Stimulated activated CD8-positive, alpha-beta memory T cell treated with anti-CD3 and anti-CD28 coated beads, Interleukin-12 subunit alpha, Interleukin-12 subunit beta, amount 100 ng/mL, for 24 hours (primary cell): ENCODE measurements at regions not wholly inside any gene's neighbourhood (a gene's known extent, or its start where the extent isn't known, plus 50 kb on each side); places are given as distances from the start of the nearest gene placed in this dataset.

Source experiments
- DNase-seq: peaks from one replicate; pipeline ENCODE4 v3.0.0-alpha.2; 2020; ENCODE audit errors: extremely low read depth

DNA sequence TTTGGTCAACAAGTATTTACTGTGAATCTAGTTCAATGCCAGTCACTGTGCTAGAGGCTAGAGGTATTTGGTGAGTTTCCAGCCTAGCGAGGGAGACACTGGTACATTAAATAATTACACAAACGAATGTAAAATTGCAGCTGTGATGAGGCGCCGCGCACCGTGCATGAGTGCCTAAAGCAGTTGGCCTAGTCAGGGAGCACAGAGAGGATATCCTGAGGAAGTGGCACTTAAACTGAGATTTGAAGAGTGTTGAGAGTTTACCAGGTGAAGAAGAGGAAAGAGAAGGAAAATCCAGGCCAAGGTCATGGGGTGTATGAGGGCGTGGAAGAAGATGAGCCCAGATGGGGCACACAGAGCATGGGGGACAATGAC is 157.6 kb upstream of the NDUFV2 start:
- no peak for DNase-seq

DNA sequence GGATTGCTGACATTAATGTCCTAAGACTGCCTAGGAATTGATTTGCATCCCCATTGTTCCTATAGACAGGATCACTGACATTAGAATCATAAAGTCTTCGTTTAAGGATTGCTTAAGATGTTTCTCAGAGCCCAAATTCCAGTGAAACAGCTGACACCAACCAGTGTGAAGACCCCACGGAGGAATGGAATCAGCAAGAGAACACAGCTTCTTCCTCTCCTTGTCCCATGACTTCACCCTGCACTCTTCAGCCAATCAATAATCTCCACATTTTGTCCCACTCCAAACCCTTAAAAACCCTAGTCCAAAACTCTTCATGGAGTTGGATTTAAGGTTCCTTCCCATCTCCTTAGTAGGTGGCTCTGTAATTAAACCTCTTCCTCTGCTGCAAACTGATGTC is 157.0 kb upstream of the NDUFV2 start:
- DNase-seq: no peak

DNA sequence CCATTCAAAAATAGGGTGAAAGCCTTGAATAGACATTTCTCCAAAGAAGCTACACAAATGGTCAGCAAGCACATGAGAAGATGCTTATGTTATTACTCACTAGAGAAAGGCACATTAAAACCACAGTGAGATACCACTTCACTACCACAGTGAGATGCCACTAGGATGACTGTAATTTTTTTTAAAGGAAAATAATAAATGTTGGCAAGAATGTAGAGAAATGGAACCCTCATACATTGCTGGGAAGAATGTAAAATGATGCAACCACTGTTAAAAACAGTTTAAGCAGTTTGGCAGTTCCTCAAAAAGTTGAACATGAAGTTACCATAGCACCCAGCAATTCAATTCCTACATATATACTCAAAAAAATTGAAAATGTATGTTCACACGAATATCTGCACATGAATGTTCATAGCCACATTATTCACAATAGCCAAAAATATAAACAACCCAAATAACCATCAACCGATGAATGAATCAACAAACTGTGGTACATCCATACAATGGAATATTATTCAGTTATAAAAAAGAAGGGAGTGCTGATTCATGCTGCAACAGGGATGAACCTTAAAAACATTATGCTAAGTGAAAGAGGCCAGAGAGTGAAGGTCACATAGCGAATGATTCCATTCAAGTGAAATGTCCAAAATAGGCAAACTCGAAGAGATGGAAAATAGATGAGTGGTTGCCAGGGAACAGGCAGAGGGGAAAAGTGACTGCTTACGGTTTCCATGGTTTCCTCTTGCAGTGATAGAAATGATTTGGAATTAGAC is 156.2 kb upstream of the NDUFV2 start:
- no peak for DNase-seq

DNA sequence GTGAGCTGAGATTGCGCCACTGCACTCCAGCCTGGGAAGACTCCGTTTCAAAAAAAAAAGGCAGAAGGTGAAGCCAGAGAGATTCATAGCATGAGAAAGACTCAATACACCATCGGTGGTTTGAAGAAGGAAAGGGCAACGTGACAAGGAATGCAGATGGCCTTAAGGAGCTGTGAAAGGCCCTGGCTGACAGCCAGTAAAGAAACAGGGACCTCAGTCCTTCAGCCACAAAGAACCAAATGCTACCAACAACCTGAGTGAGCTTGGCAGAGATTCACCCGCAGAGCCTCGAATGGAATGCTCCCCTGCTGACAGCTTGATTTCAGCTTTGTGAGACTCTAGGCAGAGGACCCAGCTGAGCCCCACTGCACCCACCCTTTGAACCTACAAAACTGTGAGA is 154.9 kb upstream of the NDUFV2 start:
- DNase-seq: no peak

DNA sequence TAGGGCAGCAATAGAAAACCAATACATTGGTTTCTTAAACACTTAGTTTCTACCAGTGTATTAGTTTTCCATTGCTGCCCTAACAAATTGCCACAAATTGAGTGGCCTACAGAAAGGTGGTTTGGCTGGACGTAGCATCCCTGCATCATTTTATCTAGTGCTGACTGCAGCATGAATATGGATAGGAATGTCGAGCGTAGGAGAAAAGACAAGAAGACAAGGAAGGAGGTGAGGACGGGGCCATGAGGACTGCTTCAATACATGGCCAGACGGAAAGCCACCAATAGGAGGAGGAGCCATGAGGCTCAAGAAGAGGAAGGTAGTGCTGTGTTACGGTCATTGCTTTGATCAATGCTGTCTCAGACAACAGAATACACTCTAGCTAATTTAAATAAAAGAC is 154.5 kb upstream of the NDUFV2 start:
- no peak for DNase-seq

DNA sequence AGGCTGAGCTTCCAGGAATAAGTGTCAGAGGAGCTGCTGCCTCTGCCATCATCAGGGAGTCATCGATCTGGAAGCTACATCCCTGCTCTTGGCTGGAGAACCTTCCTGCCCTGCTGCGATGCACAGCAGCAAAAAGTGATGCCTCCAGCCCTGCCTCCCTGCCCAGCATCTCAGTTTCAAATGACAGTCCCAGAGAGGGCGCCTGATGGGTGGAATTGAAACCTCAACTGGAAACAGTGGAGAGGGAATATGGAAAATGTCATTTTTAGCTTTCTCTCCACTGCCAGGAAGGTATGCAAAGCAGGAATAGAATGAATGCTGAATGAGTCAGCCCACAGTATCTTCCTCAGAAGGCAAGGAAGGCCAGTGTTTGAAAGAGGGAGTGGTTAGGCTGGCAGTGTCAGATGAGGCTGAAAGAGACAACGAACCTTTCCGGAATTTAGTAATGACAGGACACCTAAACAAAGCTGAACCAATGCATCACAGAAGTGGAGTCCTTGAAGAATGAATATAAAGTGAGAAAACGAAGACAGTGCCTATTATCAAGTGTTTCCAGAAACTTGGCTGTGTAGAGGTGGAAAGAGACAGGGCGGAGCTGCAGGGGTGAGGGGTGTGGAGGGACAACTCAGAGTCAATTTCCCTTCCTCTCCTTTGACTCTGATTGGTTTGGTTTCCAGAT is 153.9 kb upstream of the NDUFV2 start:
- DNase-seq: no peak

DNA sequence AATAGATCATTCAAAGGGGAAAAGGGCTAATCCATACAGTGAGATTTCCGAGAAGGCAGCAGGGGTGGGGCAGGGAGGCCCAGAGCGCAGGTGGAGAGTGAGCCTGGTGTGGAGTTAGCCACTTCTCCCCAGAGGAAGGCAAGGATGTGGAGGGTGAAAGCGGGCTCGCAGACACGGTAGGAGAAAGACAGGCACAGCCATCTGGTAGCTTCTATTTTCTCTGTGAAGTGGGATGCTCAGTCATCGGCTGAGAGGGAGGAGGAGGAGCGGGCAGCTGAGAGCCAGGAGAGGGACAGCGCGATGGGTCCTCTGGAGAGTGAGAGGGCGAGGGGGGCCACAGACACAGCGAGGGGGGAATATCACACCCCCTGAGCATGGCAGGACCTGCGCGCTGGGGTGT is 153.3 kb upstream of the NDUFV2 start:
- no peak for DNase-seq

DNA sequence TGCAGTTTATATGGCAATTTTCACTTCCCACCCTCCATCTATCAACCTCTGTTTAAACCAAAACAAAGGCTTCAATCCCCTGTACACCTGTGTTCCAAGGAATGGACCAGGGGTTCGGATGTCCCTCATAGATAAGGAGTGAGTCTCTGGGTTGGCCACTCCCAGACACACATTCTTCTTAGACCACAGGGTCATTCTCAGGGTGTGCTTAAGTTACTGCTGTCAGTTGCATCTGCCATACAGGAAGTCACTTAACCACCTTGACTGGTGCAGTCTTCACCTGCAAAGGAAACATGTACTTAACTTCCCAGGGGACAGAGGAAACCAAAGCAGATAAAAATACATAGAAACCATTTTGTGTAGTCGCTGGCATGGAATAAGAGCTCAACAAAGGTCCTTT is 151.0 kb upstream of the NDUFV2 start:
- DNase-seq: no peak

DNA sequence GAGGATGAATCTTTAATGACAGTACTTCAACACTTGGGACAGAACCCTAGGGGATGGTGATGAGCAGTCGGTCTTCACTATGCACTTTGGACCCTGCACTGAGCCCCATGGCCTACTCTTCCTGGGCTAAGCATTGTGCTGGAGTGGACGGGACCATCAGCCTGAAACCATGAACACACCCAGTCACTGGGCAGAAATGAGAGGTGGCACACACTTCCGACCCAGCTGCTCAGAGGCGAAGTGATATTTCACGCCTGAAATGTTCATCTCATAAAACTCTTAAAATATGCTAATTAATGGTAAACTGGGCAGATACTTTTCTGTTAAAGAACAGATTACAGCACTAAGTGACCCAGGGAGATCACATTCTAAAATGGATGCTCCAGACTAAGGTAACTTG is 150.3 kb upstream of the NDUFV2 start:
- DNase-seq: no peak

DNA sequence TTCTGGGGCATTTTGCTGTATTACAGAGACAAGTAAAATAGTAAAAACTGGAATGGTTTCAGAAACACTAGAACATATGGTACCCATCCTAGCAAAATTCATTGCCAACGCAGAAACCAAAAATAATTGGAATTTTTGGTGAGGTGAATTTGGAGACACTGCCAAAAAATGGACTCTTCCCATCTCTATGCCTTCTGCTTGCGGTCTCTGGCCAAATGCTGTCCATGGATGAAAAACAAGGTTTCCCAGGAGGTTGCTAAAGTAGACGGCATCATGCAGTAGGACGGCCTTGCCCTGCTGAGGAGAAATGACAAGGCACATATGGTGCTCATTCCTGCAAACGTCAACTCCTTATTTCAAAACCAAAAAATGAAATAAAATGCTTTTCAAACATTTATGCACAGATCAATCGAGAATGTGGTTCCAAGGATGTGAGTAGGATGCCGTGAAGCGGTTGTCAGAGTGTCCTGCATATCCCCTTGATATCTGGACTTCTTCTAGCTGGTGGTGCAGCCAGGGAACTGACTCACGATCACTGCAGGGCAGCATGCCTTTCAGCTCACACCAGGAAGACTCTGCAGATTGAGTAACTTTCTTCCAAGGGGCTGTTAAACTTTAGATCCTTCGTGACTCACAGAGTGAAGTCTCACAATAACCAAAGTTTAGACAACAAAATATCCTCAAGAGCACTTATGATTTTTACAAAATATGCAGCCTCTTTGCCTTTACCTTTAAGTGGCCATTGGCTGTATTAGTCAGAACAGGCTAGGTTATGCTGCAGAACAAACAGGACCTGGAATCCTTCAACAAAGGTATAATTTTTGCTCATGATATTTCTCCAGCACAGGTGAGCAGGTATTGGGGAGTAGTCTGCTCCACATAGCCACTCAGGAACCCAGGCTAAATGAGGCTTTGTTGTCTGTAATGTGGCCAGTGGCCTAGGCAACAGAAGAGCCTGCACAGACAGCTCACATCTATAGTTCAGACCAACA is 149.4 kb upstream of the NDUFV2 start:
- DNase-seq: no peak

DNA sequence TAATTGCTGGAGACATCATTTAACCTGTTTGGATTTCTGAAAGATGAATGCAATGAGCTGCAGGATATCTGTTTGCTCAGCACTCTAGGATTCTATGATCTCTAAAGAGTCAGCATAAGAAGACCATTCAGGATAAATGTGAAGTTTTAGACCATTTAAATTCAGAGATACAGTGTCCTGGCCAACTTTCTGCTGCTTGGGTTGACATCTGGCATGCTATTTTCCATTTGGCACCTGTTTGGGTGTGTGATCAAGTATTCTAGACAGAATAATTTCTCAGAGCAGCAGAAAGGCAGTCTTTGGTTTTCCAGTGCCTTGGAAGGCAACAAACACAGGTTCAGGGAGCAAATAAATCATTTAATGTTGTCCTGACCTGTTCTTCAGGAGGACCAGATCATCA is 144.8 kb upstream of the NDUFV2 start:
- no peak for DNase-seq

DNA sequence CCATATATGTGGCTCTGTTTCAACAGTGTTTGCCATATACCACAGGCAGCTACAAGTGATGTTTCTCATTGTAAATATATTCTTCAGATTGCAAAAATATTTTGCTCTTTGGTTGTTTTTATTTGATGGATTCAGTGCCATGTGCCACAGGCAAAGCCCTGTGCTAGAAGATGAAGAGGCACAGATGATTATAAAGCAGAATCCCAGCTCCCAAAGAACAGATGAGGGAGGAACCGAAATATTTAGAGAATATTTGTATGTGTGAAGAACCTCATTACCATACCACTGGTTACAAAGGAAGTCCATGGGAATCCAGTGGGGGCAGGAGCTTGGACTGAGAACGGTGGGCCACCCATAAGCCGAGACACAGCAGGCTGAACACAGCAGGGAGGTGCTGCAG is 143.8 kb upstream of the NDUFV2 start:
- no peak for DNase-seq

DNA sequence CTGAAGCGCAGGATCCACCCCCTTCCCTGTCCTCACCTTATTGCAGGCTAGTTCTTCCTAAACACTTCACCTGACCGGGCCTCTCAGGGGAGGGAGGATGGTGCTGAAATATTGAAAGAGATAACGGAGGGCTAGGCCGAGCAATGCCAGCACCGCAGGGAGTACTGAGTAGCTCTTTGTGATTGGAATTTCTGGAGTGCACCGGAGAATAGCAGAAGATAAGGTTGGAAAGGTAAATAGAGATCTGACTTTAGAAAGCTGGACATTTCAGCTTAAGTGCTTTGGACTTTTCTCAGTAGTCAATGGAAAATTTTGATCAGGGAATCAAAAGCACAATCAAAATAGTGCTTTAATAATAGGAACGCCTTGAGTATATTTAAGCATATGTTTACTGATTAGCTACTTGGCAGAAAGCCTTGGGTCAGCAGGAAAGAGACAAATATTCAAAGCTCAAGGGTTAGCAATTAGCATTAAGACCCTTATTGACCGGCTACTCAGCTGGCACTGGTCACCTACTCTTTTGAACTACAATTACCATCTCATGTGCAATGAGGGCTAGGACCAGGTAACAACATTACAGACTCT is 142.9 kb upstream of the NDUFV2 start:
- DNase-seq: no peak

DNA sequence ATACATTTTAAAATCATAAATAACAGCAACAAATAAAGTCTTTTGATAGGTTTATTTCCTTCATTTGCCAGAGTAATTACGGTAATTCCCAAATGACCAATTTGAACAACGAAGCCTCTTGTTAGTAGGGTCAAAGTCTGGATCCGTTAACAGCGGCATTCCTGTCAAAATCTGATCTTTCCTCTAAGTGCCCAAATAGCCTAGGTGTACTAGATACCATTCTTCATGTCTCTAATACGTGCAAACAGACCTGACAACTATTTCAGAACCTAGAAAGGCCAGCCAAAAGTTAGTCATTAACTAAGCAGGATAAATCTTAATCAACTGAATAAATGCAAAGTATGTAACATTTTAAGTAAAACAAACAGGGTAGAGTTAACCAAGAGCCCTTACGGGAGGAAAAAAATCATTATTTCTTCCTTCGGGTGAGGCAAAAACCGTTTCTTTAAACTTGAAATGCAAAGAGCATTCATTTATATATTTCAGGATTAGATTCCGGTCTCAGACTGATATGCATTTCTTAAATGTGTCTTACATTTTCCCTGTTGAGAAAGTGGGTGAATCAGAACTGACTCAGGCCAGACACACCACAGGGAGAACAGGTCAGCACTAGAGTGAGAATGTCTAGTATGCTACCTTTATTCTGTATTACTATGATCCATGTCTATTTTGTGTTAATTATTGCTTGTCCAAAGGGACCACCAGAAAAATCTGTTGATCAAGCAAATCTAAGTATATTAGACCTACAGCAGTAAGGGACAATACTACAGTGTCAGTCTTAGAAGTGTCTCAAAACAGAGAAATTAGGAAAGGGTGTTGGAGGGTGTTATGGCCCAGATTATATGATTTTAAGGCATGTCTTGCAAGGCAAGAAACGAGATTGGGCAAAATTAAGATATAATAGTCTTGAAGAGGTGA is 141.5 kb upstream of the NDUFV2 start:
- DNase-seq: no peak

DNA sequence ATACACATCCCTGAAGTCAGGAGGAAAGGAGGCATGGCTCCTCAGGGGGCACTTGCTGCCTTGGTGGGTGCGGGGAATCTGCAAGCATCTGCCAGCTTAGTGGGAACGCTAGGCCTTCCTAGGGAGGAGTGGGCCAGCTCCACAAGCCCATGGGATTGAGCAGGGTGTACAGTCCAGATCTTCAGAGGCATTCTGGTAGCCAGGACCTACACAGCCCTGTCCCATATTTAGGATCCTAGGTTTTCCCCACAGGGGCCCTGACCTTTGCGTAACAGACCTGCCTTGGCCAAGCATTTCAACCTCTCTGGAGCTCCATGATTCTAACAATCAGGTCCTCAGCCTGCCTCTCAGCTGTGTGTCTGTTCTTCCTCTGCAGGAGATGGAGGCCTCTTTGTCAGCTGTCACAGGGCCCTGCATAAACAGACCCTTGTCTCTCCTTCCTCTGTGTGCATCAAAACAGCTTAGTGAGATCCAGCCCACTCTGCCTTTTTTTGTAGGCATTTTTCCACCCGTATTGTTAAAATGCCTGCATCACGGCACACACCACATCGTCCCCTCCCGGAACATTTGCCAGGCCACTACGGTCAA is 140.2 kb upstream of the NDUFV2 start:
- DNase-seq: no peak

DNA sequence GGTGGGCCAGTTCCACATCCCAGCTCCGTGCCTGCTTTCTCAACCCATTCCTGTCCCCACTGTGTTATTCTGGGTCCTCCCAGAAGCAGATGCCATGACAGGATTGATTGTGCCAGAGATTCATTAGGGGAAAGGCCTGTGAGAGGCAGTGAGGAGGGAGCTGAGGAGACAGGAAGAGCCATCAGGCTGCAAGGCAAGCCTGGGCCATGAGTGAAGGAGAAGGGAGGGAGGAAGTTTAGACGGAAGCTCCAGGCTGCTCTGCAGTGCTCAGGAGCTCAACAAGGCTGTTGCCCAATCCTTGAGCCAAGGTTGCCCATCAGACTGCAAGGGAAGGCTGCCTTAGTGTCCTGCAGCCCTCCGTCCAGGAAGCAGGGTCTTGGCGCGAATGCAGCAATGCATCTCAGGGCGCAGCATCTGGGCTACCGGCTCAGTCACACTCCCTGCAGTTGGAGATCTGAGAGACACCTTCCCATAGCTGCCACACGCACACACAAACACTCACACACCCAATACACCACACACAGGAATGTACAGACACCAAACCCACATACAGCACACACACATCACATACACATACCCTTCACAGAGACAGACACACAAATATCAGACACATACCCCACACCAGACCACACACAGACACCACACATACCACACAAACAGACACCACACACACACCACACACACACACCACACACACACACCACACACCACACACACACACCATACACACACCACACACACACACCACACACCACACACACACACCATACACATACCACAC is 139.5 kb upstream of the NDUFV2 start:
- DNase-seq: no peak

DNA sequence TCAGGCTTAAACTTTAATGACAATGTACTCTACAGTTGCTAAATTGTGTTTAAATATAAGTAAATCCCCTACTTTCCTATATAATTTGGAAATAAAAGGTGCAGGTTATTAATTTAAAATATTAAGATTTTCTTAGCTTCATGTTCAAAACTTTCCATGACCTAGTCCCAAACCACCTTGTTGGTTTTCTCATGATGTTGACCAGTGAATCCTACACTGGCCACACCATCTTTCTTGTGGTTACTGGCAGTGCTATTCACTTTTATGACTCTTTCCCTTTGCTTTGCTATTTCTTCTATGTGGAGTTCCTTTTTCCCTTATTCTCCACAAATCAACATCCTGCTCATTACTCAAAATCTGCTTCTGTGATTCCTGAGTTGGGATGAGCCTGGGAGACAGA is 138.6 kb upstream of the NDUFV2 start:
- DNase-seq: no peak

DNA sequence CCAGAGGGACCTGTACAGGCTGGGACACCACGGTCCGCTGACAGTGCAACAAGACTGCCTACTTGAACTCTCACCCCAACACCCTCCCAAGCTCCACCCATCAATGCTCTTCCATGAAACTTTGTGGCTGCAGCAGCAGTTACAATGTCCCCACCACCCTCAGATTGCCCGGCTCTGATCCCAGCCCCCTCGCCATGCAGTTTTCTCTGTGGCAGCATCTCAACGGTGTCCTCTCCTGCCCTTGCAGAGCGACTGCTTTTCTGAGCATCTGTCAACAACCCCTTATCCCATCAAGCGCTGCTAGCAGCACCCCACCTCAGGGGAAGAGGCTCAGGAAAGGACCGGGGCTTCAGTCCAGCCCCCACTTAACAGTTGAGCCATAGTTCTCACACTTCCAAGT is 137.1 kb upstream of the NDUFV2 start:
- no peak for DNase-seq

DNA sequence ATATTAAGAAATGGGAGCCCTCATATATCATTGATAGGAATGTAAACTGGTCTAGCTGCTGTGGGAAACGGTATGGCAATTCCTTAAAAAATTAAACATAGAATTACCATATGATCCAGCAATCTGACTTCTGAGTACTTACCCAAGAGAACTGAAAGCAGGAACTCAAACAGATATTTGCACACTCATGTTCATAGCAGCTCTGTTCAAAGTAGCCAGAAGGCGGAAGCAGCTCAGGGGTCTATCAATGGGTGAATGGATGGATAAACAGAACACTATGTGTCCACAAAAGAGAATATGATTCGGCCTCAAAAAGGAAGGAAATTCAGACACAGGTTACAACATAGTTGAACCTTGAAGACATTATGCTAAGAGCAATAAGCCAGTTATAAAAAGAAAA is 135.7 kb upstream of the NDUFV2 start:
- DNase-seq: no peak

DNA sequence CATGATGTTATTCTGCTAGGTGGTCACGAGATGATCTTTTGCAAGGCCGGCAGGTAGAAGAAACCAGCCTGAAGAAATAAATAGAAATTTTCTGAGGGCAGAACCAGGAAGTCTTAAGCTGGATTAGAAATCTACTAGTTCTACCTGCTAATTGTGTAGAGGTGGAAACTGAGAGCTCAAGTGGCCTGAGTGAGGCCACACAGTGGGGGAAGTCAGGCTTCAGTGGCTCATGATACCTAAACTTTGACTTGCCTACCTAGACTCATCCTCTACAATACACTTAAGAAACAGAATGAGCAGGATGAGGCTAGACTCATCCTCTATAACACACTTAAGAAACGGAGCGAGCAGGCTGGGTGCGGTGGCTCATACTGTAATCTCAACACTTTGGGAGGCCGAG is 134.9 kb upstream of the NDUFV2 start:
- no peak for DNase-seq
